Liver (tissue), 8 donors: ENCODE measurements at regions not wholly inside any gene's neighbourhood (a gene's known extent, or its start where the extent isn't known, plus 50 kb on each side); places are given as distances from the start of the nearest gene placed in this dataset.

Experiments used
- DNase-seq: peaks from one replicate; pipeline ENCODE4 v3.0.0-alpha.2; 2017; ENCODE audit warnings: low spot score
- H3K27ac ChIP-seq, 2 donors: one replicate each; pipeline ENCODE4 v1.7.0; 2013; ENCODE audit warnings: inconsistent platforms in 2 of 2, low read length in 2 of 2, control low read depth in 1 of 2, low read depth in 1 of 2, mild to moderate bottlenecking in 1 of 2
- H3K27me3 ChIP-seq, 4 donors: one replicate each; pipeline versions ENCODE4 v1.6.1 to v1.7.0; 2013; ENCODE audit warnings: low read length in 3 of 4, inconsistent platforms in 1 of 4, mild to moderate bottlenecking in 1 of 4, moderate library complexity in 1 of 4; ENCODE audit not compliant: control insufficient read depth in 4 of 4, insufficient read depth in 4 of 4
- H3K36me3 ChIP-seq, 4 donors: one replicate each; pipeline versions ENCODE4 v1.6.1 to v1.7.0; 2013; ENCODE audit warnings: low read length in 3 of 4, mild to moderate bottlenecking in 3 of 4, low read depth in 1 of 4, moderate library complexity in 1 of 4; ENCODE audit not compliant: control insufficient read depth in 4 of 4, insufficient read depth in 3 of 4
- H3K4me1 ChIP-seq, 4 donors: one replicate each; pipeline versions ENCODE4 v1.6.1 to v1.7.0; 2013; ENCODE audit warnings: low read length in 3 of 4, mild to moderate bottlenecking in 3 of 4, moderate library complexity in 1 of 4; ENCODE audit not compliant: control insufficient read depth in 4 of 4, insufficient read depth in 4 of 4
- H3K4me3 ChIP-seq, 3 donors: one replicate each; pipeline versions ENCODE4 v1.6.1 to v1.7.0; 2013; ENCODE audit warnings: low read length in 3 of 3, control low read depth in 1 of 3, low read depth in 1 of 3, mild to moderate bottlenecking in 1 of 3
- H3K9ac ChIP-seq, 2 donors: one replicate each; pipeline ENCODE4 v1.7.0; 2013; ENCODE audit warnings: low read length in 2 of 2, mild to moderate bottlenecking in 2 of 2, moderate library complexity in 2 of 2, control low read depth in 1 of 2, low read depth in 1 of 2
- H3K9me3 ChIP-seq, 4 donors: one replicate each; pipeline versions ENCODE4 v1.6.1 to v1.7.0; 2013; ENCODE audit warnings: low read length in 3 of 4; ENCODE audit not compliant: control insufficient read depth in 4 of 4
- FOXA1 ChIP-seq: IDR thresholded peaks from 2 replicates; pipeline ENCODE4 v1.6.1; 2016; ENCODE audit warnings: antibody characterized with exemption
- FOXA2 ChIP-seq: IDR thresholded peaks from 2 replicates; pipeline ENCODE4 v1.6.1; 2016; ENCODE audit warnings: antibody characterized with exemption
- GABPA ChIP-seq, 2 donors: IDR thresholded peaks in 1 of 2; conservative IDR thresholded peaks in 1 of 2; 2 replicates each; pipeline ENCODE4 v1.6.1; 2016; ENCODE audit warnings: antibody characterized with exemption in 2 of 2, mild to moderate bottlenecking in 1 of 2, moderate library complexity in 1 of 2
- HNF4A ChIP-seq, 2 donors: conservative IDR thresholded peaks; 2 replicates each; pipeline ENCODE4 v1.6.1; 2016; ENCODE audit warnings: antibody characterized with exemption in 2 of 2, mild to moderate bottlenecking in 2 of 2
- HNF4G ChIP-seq: IDR thresholded peaks from 2 replicates; pipeline ENCODE4 v1.6.1; 2016; ENCODE audit warnings: antibody characterized with exemption
- JUND ChIP-seq, 2 donors: IDR thresholded peaks; 2 replicates each; pipeline ENCODE4 v1.6.1; 2016; ENCODE audit warnings: antibody characterized with exemption in 2 of 2
- NR2F2 ChIP-seq: IDR thresholded peaks from 2 replicates; pipeline ENCODE4 v1.6.1; 2016; ENCODE audit warnings: antibody characterized with exemption
- RAD21 ChIP-seq, 2 donors: IDR thresholded peaks; 2 replicates each; pipeline ENCODE4 v1.6.1; 2016; ENCODE audit warnings: antibody characterized with exemption in 2 of 2, mild to moderate bottlenecking in 2 of 2
- RXRA ChIP-seq, 2 donors: IDR thresholded peaks; 2 replicates each; pipeline ENCODE4 v1.6.1; 2017 to 2018; ENCODE audit warnings: antibody characterized with exemption in 2 of 2, mild to moderate bottlenecking in 1 of 2
- SP1 ChIP-seq: IDR thresholded peaks from 2 replicates; pipeline ENCODE4 v1.6.1; 2018; ENCODE audit warnings: antibody characterized with exemption, mild to moderate bottlenecking
- TAF1 ChIP-seq: conservative IDR thresholded peaks from 2 replicates; pipeline ENCODE4 v1.6.1; 2016; ENCODE audit warnings: antibody characterized with exemption, mild to moderate bottlenecking
- WGBS: extraction: QIAGEN DNeasy Blood & Tissue Kit; methylation state at CpG from one replicate; pipeline ENCODE4 v1.1.7; 2013; 5-methylcytosine and 5-hydroxymethylcytosine counted together
- TF ChIP-seq, protein P1 (sequence below): IDR thresholded peaks from 2 replicates; pipeline ENCODE4 v1.6.1; 2016; ENCODE audit warnings: antibody characterized with exemption, mild to moderate bottlenecking
- TF ChIP-seq, protein P2 (sequence below): IDR thresholded peaks from 2 replicates; pipeline ENCODE4 v1.6.1; 2016; ENCODE audit warnings: antibody characterized with exemption
- TF ChIP-seq, protein P3 (sequence below): fragments of 150-350 bp; IDR thresholded peaks from 2 replicates; pipeline ENCODE4 v1.5.1; 2017; ENCODE audit warnings: improper control_type of control experiment, low read depth, low read length; ENCODE audit not compliant: missing input control
- TF ChIP-seq, protein P4 (sequence below): IDR thresholded peaks from 2 replicates; pipeline ENCODE4 v1.6.1; 2016; ENCODE audit warnings: antibody characterized with exemption
- TF ChIP-seq, protein P5 (sequence below): IDR thresholded peaks from 2 replicates; pipeline ENCODE4 v1.6.1; 2016; ENCODE audit warnings: antibody characterized with exemption
- donor health status: healthy.
- donor health status: healthy.
- donor health status: healthy.
- donor health status: healthy.
- donor health status: healthy.

DNA sequence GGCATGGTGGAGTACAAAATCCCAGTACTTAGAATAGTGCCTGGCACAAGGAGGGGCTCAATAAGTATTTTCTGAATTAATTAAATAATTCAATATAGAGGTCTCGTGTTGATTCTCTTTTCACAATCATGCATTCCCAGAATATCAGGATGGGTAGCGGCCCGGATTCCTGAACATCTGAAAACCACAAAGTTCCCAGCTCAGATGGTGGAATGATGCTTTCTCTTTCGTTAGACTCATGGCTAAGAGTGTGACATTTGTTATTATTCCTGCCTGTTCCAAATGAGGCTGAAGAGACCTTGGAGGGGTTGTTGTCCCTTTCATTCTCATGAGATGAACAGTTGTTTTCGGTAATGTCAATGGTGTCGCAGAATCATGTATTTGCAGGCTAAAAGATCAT is 95.4 kb upstream of the LIFR start (continued):
- TF ChIP-seq, protein P1, sequence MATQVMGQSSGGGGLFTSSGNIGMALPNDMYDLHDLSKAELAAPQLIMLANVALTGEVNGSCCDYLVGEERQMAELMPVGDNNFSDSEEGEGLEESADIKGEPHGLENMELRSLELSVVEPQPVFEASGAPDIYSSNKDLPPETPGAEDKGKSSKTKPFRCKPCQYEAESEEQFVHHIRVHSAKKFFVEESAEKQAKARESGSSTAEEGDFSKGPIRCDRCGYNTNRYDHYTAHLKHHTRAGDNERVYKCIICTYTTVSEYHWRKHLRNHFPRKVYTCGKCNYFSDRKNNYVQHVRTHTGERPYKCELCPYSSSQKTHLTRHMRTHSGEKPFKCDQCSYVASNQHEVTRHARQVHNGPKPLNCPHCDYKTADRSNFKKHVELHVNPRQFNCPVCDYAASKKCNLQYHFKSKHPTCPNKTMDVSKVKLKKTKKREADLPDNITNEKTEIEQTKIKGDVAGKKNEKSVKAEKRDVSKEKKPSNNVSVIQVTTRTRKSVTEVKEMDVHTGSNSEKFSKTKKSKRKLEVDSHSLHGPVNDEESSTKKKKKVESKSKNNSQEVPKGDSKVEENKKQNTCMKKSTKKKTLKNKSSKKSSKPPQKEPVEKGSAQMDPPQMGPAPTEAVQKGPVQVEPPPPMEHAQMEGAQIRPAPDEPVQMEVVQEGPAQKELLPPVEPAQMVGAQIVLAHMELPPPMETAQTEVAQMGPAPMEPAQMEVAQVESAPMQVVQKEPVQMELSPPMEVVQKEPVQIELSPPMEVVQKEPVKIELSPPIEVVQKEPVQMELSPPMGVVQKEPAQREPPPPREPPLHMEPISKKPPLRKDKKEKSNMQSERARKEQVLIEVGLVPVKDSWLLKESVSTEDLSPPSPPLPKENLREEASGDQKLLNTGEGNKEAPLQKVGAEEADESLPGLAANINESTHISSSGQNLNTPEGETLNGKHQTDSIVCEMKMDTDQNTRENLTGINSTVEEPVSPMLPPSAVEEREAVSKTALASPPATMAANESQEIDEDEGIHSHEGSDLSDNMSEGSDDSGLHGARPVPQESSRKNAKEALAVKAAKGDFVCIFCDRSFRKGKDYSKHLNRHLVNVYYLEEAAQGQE, result no peak

DNA sequence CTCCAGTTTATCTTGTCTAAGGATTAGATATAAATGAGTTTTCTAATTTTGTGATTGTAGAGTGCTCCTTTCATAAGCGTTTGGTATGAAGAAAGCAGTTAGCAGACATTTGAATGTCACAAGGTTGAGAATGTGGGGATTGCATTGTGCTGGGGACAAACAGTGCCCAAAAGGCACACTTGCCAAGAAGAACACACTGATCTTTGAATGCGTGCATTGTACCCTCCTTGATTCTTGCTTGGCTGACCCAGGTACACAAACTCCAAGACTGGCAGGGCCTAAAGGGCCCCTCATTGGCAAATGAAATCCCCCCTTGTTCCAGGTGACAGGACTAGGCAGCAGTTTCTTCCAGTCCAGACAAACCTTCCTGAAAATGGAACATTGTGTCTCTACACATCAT is 96.9 kb upstream of the LIFR start:
- no peak for DNase-seq
- no peak overlapping the region for H3K4me3 ChIP-seq
- H3K4me1 ChIP-seq, result no peaks in the 10 kb centered on the region
- H3K27me3 ChIP-seq, result peaks cover 0 to 13% (median 0%) of the 10 kb centered on the region in 4 donors
- TF ChIP-seq, protein P2, sequence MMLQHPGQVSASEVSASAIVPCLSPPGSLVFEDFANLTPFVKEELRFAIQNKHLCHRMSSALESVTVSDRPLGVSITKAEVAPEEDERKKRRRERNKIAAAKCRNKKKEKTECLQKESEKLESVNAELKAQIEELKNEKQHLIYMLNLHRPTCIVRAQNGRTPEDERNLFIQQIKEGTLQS, result no peak
- TF ChIP-seq FOXA1 (no peak), NR2F2 (no peak), FOXA2 (no peak), JUND (IDR thresholded peaks at IDR 0.05) (no peak)
- TF ChIP-seq, protein P3, sequence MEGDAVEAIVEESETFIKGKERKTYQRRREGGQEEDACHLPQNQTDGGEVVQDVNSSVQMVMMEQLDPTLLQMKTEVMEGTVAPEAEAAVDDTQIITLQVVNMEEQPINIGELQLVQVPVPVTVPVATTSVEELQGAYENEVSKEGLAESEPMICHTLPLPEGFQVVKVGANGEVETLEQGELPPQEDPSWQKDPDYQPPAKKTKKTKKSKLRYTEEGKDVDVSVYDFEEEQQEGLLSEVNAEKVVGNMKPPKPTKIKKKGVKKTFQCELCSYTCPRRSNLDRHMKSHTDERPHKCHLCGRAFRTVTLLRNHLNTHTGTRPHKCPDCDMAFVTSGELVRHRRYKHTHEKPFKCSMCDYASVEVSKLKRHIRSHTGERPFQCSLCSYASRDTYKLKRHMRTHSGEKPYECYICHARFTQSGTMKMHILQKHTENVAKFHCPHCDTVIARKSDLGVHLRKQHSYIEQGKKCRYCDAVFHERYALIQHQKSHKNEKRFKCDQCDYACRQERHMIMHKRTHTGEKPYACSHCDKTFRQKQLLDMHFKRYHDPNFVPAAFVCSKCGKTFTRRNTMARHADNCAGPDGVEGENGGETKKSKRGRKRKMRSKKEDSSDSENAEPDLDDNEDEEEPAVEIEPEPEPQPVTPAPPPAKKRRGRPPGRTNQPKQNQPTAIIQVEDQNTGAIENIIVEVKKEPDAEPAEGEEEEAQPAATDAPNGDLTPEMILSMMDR, result no peak
- no peaks in the 10 kb centered on the region for H3K36me3 ChIP-seq
- 86% methylated on average over 2 of the region's 2 CpGs for WGBS
- H3K9ac ChIP-seq, result no peak overlapping the region
- H3K27ac ChIP-seq, result no peak overlapping the region
- no peaks in the 10 kb centered on the region for H3K9me3 ChIP-seq

DNA sequence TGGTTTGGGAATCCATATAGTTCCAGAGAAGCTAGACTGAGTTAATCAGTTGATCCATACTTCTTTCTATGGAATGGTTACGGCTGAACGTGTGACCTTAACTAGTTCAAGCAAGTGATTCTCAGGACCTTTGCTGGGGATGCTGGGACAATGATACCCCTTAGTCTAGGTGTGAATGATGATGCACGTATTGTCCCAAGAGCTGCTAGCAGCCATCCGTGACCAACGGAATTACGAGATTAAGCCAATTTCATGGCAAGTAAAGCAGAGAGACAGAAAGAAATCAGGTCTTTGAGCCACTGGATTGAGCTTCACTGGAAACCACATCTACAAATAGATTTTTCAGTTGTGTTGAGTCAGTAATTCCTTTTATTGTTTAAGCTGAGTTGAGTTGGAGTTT is 99.2 kb upstream of the LIFR start:
- peaks cover 0 to 3% (median 0%) of the 10 kb centered on the region in 4 donors for H3K27me3 ChIP-seq
- no peak for TF ChIP-seq HNF4G
- TF ChIP-seq RXRA (IDR thresholded peaks at IDR 0.05), result no peak
- TF ChIP-seq, protein P3, result no peak
- TF ChIP-seq, protein P4, sequence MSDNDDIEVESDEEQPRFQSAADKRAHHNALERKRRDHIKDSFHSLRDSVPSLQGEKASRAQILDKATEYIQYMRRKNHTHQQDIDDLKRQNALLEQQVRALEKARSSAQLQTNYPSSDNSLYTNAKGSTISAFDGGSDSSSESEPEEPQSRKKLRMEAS, result no peak
- TF ChIP-seq, protein P2, result no peak
- TF ChIP-seq FOXA2, result no peak
- no peak for TF ChIP-seq GABPA (IDR thresholded peaks at IDR 0.05 in 1 of 2, conservative IDR thresholded peaks at IDR 0.05 in 1 of 2)
- TF ChIP-seq RAD21 (IDR thresholded peaks at IDR 0.05), result no peak
- no peak for TF ChIP-seq NR2F2
- TF ChIP-seq FOXA1, result no peak
- TF ChIP-seq, protein P1, result no peak
- TF ChIP-seq, protein P5, sequence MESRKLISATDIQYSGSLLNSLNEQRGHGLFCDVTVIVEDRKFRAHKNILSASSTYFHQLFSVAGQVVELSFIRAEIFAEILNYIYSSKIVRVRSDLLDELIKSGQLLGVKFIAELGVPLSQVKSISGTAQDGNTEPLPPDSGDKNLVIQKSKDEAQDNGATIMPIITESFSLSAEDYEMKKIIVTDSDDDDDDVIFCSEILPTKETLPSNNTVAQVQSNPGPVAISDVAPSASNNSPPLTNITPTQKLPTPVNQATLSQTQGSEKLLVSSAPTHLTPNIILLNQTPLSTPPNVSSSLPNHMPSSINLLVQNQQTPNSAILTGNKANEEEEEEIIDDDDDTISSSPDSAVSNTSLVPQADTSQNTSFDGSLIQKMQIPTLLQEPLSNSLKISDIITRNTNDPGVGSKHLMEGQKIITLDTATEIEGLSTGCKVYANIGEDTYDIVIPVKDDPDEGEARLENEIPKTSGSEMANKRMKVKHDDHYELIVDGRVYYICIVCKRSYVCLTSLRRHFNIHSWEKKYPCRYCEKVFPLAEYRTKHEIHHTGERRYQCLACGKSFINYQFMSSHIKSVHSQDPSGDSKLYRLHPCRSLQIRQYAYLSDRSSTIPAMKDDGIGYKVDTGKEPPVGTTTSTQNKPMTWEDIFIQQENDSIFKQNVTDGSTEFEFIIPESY, result no peak
- TF ChIP-seq SP1, result no peak
- TF ChIP-seq TAF1, result no peak
- TF ChIP-seq HNF4A (conservative IDR thresholded peaks at IDR 0.05), result no peak
- TF ChIP-seq JUND (IDR thresholded peaks at IDR 0.05), result no peak
- no peaks in the 10 kb centered on the region for H3K4me1 ChIP-seq
- no peaks in the 10 kb centered on the region for H3K36me3 ChIP-seq
- H3K4me3 ChIP-seq, result no peak overlapping the region
- 76% methylated on average over 6 of the region's 6 CpGs for WGBS
- H3K9ac ChIP-seq, result no peak overlapping the region
- DNase-seq, result no peak
- H3K9me3 ChIP-seq, result no peaks in the 10 kb centered on the region
- H3K27ac ChIP-seq, result no peak overlapping the region
